HCT116 (cell line): ENCODE measurements at regions not wholly inside any gene's neighbourhood (a gene's known extent, or its start where the extent isn't known, plus 50 kb on each side); places are given as distances from the start of the nearest gene placed in this dataset.

Experiments
- ATAC-seq: fragments of 200-7000 bp; cut with Tn5 transposase; 2 replicates; pipeline ENCODE4 v1.9.1; 2020; ENCODE audit warnings: mild to moderate bottlenecking, moderate library complexity
- BruUV-seq: library from RNA; stranded (reverse); fragments of 400-500 nt; replicated peaks from 2 replicates; lab custom pipeline; 2021; lab: Mats Ljungman, UMichigan
- CTCF ChIA-PET: fragments of 300-600 bp; sonication (Branson Sonifier 250); formaldehyde crosslinking; loops from one replicate; lab custom pipeline; 2021; ENCODE audit warnings: antibody characterized with exemption; lab: Charles Lee
- POLR2A ChIA-PET: fragments of 300-600, 350-600 bp; sonication (Branson Sonifier 250); formaldehyde crosslinking; loops from one replicate; lab custom pipeline; 2021; ENCODE audit warnings: antibody characterized with exemption; lab: Charles Lee
- RAD21 ChIA-PET, 2 experiments: fragments of 300-600 bp; sonication (Branson Sonifier 250); formaldehyde crosslinking; loops; one replicate each; lab custom pipeline; 2023; ENCODE audit warnings: low total read pairs in 2 of 2; ENCODE audit not compliant: uncharacterized antibody in 2 of 2, unreplicated experiment in 2 of 2, low non-redundant PET in 1 of 2; lab: Charles Lee
- DNase-seq: peaks from one replicate; pipeline ENCODE4 v3.0.0-alpha.2; 2010; ENCODE audit warnings: low read depth, low spot score
- H2AFZ ChIP-seq: fragments of 200-600 bp; shearing (Covaris generic), sonication (generic); 2 replicates; pipeline ENCODE4 v1.6.1; 2017; ENCODE audit warnings: low read depth, mixed run types, mixed read lengths, antibody characterized with exemption, low read length; ENCODE audit not compliant: poor library complexity, severe bottlenecking
- H3K27ac ChIP-seq: 2 replicates; pipeline ENCODE4 v1.5.1; 2012; ENCODE audit warnings: low read depth, low read length
- H3K27me3 ChIP-seq: fragments of 200-600 bp; sonication (generic); 2 replicates; pipeline ENCODE4 v1.6.1; 2016; ENCODE audit warnings: mixed run types, low read length, mixed read lengths; ENCODE audit not compliant: insufficient read depth
- H3K36me3 ChIP-seq, 2 experiments: fragments of 200-500 bp in 1 of 2; fragments of 200-600 bp in 1 of 2; sonication (Bioruptor generic) in 1 of 2; sonication (generic) in 1 of 2; 2 replicates each; pipeline versions ENCODE4 v1.5.1 to v1.6.1; 2014 to 2016; ENCODE audit warnings: low read length in 2 of 2, inconsistent platforms in 1 of 2, mixed read lengths in 1 of 2, mixed run types in 1 of 2; ENCODE audit not compliant: insufficient read depth in 2 of 2, control insufficient read depth in 1 of 2
- H3K4me1 ChIP-seq, 2 experiments: fragments of 200-600 bp in 1 of 2; sonication (generic) in 1 of 2; 2 replicates each; pipeline versions ENCODE4 v1.5.1 to v1.6.1; 2012 to 2017; ENCODE audit warnings: low read length in 2 of 2, inconsistent platforms in 1 of 2, mild to moderate bottlenecking in 1 of 2, mixed read lengths in 1 of 2, mixed run types in 1 of 2, moderate library complexity in 1 of 2; ENCODE audit not compliant: insufficient read depth in 2 of 2, control insufficient read depth in 1 of 2
- H3K4me2 ChIP-seq: fragments of 200-600 bp; sonication (generic); 2 replicates; pipeline ENCODE4 v1.6.1; 2017; ENCODE audit warnings: mixed run types, low read length, mixed read lengths
- H3K4me3 ChIP-seq, 2 experiments: fragments of 200-600 bp in 1 of 2; sonication (generic) in 1 of 2; replicated peaks in 1 of 2; 2 replicates each; pipeline ENCODE4 v1.5.1; 2011 to 2016; ENCODE audit warnings: low read length in 2 of 2, control low read depth in 1 of 2, low read depth in 1 of 2, mild to moderate bottlenecking in 1 of 2, mixed read lengths in 1 of 2, mixed run types in 1 of 2
- H3K79me2 ChIP-seq: fragments of 200-600 bp; sonication (generic); 2 replicates; pipeline ENCODE4 v1.6.1; 2017; ENCODE audit warnings: mild to moderate bottlenecking, mixed run types, low read length, moderate library complexity, mixed read lengths; ENCODE audit not compliant: insufficient read depth
- H3K9ac ChIP-seq: fragments of 200-600 bp; sonication (generic); 2 replicates; pipeline ENCODE4 v1.6.1; 2016; ENCODE audit warnings: low read length, mixed read lengths
- H3K9me2 ChIP-seq: fragments of 200-600 bp; sonication (generic), shearing (Covaris generic); 2 replicates; pipeline ENCODE4 v1.6.1; 2017; ENCODE audit warnings: mixed run types, mild to moderate bottlenecking, moderate library complexity; ENCODE audit not compliant: insufficient read depth
- H3K9me3 ChIP-seq, 2 experiments: fragments of 200-500 bp in 1 of 2; fragments of 200-600 bp in 1 of 2; sonication (Bioruptor generic) in 1 of 2; sonication (generic) in 1 of 2; 2 replicates each; pipeline ENCODE4 v1.6.1; 2014 to 2017; ENCODE audit warnings: low read length in 2 of 2, mixed read lengths in 2 of 2, inconsistent platforms in 1 of 2, low read depth in 1 of 2, mild to moderate bottlenecking in 1 of 2, mixed run types in 1 of 2, moderate library complexity in 1 of 2; ENCODE audit not compliant: control insufficient read depth in 1 of 2, insufficient read depth in 1 of 2
- H4K20me1 ChIP-seq: fragments of 200-600 bp; sonication (generic), shearing (Covaris generic); 2 replicates; pipeline ENCODE4 v1.6.1; 2017; ENCODE audit warnings: mixed run types, mild to moderate bottlenecking, moderate library complexity; ENCODE audit not compliant: insufficient read depth
- CEBPB ChIP-seq: IDR thresholded peaks from 2 replicates; pipeline ENCODE4 v1.6.1; 2012; ENCODE audit warnings: low read depth
- EZH2phosphoT487 ChIP-seq: fragments of 200-600 bp; IDR thresholded peaks from 2 replicates; pipeline ENCODE4 v1.6.1; 2018; ENCODE audit warnings: antibody characterized with exemption, borderline replicate concordance
- FOSL1 ChIP-seq: IDR thresholded peaks from 2 replicates; pipeline ENCODE4 v1.6.1; 2012; ENCODE audit warnings: low read depth
- JUND ChIP-seq: IDR thresholded peaks from 2 replicates; pipeline ENCODE4 v1.6.1; 2012
- POLR2A ChIP-seq: IDR thresholded peaks from 2 replicates; pipeline ENCODE4 v1.7.0; 2011; ENCODE audit warnings: borderline replicate concordance; ENCODE audit not compliant: insufficient read depth, insufficient read length; ENCODE audit errors: extremely low read depth
- POLR2AphosphoS5 ChIP-seq: IDR thresholded peaks from 2 replicates; pipeline ENCODE4 v1.6.1; 2011; ENCODE audit warnings: mild to moderate bottlenecking, low read depth, low read length, moderate library complexity
- RAD21 ChIP-seq: IDR thresholded peaks from 2 replicates; pipeline ENCODE4 v1.6.1; 2012; ENCODE audit warnings: low read depth, mild to moderate bottlenecking
- SP1 ChIP-seq: IDR thresholded peaks from 2 replicates; pipeline ENCODE4 v1.6.1; 2012; ENCODE audit warnings: low read depth
- SRF ChIP-seq: IDR thresholded peaks from 2 replicates; pipeline ENCODE4 v1.6.1; 2012; ENCODE audit warnings: low read depth
- ZFX ChIP-seq: fragments of 450-650 bp; IDR thresholded peaks from 2 replicates; pipeline ENCODE4 v1.6.1; 2017
- ZNF274 ChIP-seq: fragments of 200-500 bp; sonication (Bioruptor generic); IDR thresholded peaks from 2 replicates; pipeline ENCODE4 v1.6.1; 2014; ENCODE audit warnings: mild to moderate bottlenecking, low read depth, low read length, inconsistent platforms
- intact Hi-C: fragments of 100-400 bp; cut with micrococcal nuclease; formaldehyde crosslinking; loops from 2 replicates; pipeline ENCODE4 v1.10.0; 2022
- TF ChIP-seq, protein P1 (sequence below): IDR thresholded peaks from 2 replicates; pipeline ENCODE4 v1.6.1; 2012
- TF ChIP-seq, protein P2 (sequence below): IDR thresholded peaks from 2 replicates; pipeline ENCODE4 v1.6.1; 2012
- TF ChIP-seq, protein P3 (sequence below), 3 experiments: fragments of 200-600 bp in 1 of 3; sonication (generic) in 1 of 3; IDR thresholded peaks in 2 of 3; conservative IDR thresholded peaks in 1 of 3; 2 replicates each; pipeline ENCODE4 v1.5.1; 2012 to 2017; ENCODE audit warnings: low read depth in 2 of 3, low read length in 2 of 3, antibody characterized with exemption in 1 of 3, borderline replicate concordance in 1 of 3, control low read depth in 1 of 3, mild to moderate bottlenecking in 1 of 3, mixed read lengths in 1 of 3, mixed run types in 1 of 3, moderate library complexity in 1 of 3; ENCODE audit not compliant: insufficient read depth in 1 of 3
- TF ChIP-seq, protein P4 (sequence below): IDR thresholded peaks from 2 replicates; pipeline ENCODE4 v1.6.1; 2011; ENCODE audit warnings: mild to moderate bottlenecking, low read length, moderate library complexity; ENCODE audit not compliant: insufficient replicate concordance; ENCODE audit errors: extremely low read depth
- TF ChIP-seq, protein P5 (sequence below): IDR thresholded peaks from 2 replicates; pipeline ENCODE4 v1.6.1; 2012; ENCODE audit warnings: low read depth

DNA sequence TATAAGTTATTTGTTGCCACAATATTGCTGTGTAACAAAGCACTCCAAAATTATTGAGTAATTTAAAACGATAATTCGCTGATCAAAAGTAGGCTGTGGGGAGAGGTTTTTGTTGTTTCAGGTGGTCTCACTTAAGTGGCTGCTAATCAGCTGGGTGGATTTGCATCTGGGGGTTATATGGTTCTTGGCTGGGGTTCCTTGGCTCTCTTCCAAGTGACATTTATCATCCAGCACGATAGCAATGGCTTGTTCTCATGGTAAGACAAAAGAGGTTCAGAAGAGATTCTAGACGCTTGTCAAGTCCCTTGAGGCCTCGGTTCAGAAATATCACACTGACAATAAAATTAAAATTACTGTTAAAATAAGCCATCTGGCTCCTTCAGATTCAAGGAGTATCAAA is 1648.8 kb downstream of the GRIK2 start:
- H3K9me2 ChIP-seq: no peaks in the 10 kb centered on the region
- no peaks in the 10 kb centered on the region for H4K20me1 ChIP-seq
- no peak overlapping the region for H3K4me3 ChIP-seq
- H3K27me3 ChIP-seq: no peaks in the 10 kb centered on the region
- no peak overlapping the region for H3K27ac ChIP-seq
- POLR2A ChIA-PET: no interaction called here
- H3K4me2 ChIP-seq: no peak overlapping the region
- intact Hi-C loops: no loop called here
- H3K36me3 ChIP-seq: no peaks in the 10 kb centered on the region
- no peaks in the 10 kb centered on the region for H3K9me3 ChIP-seq
- no peak overlapping the region for H3K9ac ChIP-seq
- H3K79me2 ChIP-seq: no peaks in the 10 kb centered on the region
- CTCF ChIA-PET: no interaction called here
- no peaks in the 10 kb centered on the region for H3K4me1 ChIP-seq
- RAD21 ChIA-PET: no interaction called here
- BruUV-seq: no TSS peak
- H2AFZ ChIP-seq: peak overlapping the region; percentile 20
- TF ChIP-seq CEBPB (no peak), EZH2phosphoT487 (no peak), ZFX (no peak), SRF (no peak), POLR2A (no peak), FOSL1 (no peak), JUND (no peak), RAD21 (no peak), ZNF274 (no peak), SP1 (no peak), POLR2AphosphoS5 (no peak)
- TF ChIP-seq, protein P1, sequence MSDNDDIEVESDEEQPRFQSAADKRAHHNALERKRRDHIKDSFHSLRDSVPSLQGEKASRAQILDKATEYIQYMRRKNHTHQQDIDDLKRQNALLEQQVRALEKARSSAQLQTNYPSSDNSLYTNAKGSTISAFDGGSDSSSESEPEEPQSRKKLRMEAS: no peak
- TF ChIP-seq, protein P2, sequence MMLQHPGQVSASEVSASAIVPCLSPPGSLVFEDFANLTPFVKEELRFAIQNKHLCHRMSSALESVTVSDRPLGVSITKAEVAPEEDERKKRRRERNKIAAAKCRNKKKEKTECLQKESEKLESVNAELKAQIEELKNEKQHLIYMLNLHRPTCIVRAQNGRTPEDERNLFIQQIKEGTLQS: no peak
- TF ChIP-seq, protein P3, sequence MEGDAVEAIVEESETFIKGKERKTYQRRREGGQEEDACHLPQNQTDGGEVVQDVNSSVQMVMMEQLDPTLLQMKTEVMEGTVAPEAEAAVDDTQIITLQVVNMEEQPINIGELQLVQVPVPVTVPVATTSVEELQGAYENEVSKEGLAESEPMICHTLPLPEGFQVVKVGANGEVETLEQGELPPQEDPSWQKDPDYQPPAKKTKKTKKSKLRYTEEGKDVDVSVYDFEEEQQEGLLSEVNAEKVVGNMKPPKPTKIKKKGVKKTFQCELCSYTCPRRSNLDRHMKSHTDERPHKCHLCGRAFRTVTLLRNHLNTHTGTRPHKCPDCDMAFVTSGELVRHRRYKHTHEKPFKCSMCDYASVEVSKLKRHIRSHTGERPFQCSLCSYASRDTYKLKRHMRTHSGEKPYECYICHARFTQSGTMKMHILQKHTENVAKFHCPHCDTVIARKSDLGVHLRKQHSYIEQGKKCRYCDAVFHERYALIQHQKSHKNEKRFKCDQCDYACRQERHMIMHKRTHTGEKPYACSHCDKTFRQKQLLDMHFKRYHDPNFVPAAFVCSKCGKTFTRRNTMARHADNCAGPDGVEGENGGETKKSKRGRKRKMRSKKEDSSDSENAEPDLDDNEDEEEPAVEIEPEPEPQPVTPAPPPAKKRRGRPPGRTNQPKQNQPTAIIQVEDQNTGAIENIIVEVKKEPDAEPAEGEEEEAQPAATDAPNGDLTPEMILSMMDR (IDR thresholded peaks at IDR 0.05 in 2 of 3, conservative IDR thresholded peaks at IDR 0.05 in 1 of 3; ENCODE audit: borderline replicate concordance in 1 of 3, insufficient read depth in 1 of 3, low read depth in 2 of 3, low read length in 2 of 3): no peak
- TF ChIP-seq, protein P4, sequence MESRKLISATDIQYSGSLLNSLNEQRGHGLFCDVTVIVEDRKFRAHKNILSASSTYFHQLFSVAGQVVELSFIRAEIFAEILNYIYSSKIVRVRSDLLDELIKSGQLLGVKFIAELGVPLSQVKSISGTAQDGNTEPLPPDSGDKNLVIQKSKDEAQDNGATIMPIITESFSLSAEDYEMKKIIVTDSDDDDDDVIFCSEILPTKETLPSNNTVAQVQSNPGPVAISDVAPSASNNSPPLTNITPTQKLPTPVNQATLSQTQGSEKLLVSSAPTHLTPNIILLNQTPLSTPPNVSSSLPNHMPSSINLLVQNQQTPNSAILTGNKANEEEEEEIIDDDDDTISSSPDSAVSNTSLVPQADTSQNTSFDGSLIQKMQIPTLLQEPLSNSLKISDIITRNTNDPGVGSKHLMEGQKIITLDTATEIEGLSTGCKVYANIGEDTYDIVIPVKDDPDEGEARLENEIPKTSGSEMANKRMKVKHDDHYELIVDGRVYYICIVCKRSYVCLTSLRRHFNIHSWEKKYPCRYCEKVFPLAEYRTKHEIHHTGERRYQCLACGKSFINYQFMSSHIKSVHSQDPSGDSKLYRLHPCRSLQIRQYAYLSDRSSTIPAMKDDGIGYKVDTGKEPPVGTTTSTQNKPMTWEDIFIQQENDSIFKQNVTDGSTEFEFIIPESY: no peak
- TF ChIP-seq, protein P5, sequence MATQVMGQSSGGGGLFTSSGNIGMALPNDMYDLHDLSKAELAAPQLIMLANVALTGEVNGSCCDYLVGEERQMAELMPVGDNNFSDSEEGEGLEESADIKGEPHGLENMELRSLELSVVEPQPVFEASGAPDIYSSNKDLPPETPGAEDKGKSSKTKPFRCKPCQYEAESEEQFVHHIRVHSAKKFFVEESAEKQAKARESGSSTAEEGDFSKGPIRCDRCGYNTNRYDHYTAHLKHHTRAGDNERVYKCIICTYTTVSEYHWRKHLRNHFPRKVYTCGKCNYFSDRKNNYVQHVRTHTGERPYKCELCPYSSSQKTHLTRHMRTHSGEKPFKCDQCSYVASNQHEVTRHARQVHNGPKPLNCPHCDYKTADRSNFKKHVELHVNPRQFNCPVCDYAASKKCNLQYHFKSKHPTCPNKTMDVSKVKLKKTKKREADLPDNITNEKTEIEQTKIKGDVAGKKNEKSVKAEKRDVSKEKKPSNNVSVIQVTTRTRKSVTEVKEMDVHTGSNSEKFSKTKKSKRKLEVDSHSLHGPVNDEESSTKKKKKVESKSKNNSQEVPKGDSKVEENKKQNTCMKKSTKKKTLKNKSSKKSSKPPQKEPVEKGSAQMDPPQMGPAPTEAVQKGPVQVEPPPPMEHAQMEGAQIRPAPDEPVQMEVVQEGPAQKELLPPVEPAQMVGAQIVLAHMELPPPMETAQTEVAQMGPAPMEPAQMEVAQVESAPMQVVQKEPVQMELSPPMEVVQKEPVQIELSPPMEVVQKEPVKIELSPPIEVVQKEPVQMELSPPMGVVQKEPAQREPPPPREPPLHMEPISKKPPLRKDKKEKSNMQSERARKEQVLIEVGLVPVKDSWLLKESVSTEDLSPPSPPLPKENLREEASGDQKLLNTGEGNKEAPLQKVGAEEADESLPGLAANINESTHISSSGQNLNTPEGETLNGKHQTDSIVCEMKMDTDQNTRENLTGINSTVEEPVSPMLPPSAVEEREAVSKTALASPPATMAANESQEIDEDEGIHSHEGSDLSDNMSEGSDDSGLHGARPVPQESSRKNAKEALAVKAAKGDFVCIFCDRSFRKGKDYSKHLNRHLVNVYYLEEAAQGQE: no peak
- ATAC-seq: no peak
- no peak for DNase-seq
